Liver (tissue), 8 donors: ENCODE measurements at regions not wholly inside any gene's neighbourhood (a gene's known extent, or its start where the extent isn't known, plus 50 kb on each side); places are given as distances from the start of the nearest gene placed in this dataset.

Experiments
- DNase-seq: peaks from one replicate; pipeline ENCODE4 v3.0.0-alpha.2; 2017; ENCODE audit warnings: low spot score
- H3K27ac ChIP-seq, 2 donors: one replicate each; pipeline ENCODE4 v1.7.0; 2013; ENCODE audit warnings: inconsistent platforms in 2 of 2, low read length in 2 of 2, control low read depth in 1 of 2, low read depth in 1 of 2, mild to moderate bottlenecking in 1 of 2
- H3K27me3 ChIP-seq, 4 donors: one replicate each; pipeline versions ENCODE4 v1.6.1 to v1.7.0; 2013; ENCODE audit warnings: low read length in 3 of 4, inconsistent platforms in 1 of 4, mild to moderate bottlenecking in 1 of 4, moderate library complexity in 1 of 4; ENCODE audit not compliant: control insufficient read depth in 4 of 4, insufficient read depth in 4 of 4
- H3K36me3 ChIP-seq, 4 donors: one replicate each; pipeline versions ENCODE4 v1.6.1 to v1.7.0; 2013; ENCODE audit warnings: low read length in 3 of 4, mild to moderate bottlenecking in 3 of 4, low read depth in 1 of 4, moderate library complexity in 1 of 4; ENCODE audit not compliant: control insufficient read depth in 4 of 4, insufficient read depth in 3 of 4
- H3K4me1 ChIP-seq, 4 donors: one replicate each; pipeline versions ENCODE4 v1.6.1 to v1.7.0; 2013; ENCODE audit warnings: low read length in 3 of 4, mild to moderate bottlenecking in 3 of 4, moderate library complexity in 1 of 4; ENCODE audit not compliant: control insufficient read depth in 4 of 4, insufficient read depth in 4 of 4
- H3K4me3 ChIP-seq, 3 donors: one replicate each; pipeline versions ENCODE4 v1.6.1 to v1.7.0; 2013; ENCODE audit warnings: low read length in 3 of 3, control low read depth in 1 of 3, low read depth in 1 of 3, mild to moderate bottlenecking in 1 of 3
- H3K9ac ChIP-seq, 2 donors: one replicate each; pipeline ENCODE4 v1.7.0; 2013; ENCODE audit warnings: low read length in 2 of 2, mild to moderate bottlenecking in 2 of 2, moderate library complexity in 2 of 2, control low read depth in 1 of 2, low read depth in 1 of 2
- H3K9me3 ChIP-seq, 4 donors: one replicate each; pipeline versions ENCODE4 v1.6.1 to v1.7.0; 2013; ENCODE audit warnings: low read length in 3 of 4; ENCODE audit not compliant: control insufficient read depth in 4 of 4
- ATF3 ChIP-seq: IDR thresholded peaks from 2 replicates; pipeline ENCODE4 v1.6.1; 2016; ENCODE audit warnings: antibody characterized with exemption
- CTCF ChIP-seq: fragments of 150-350 bp; IDR thresholded peaks from 2 replicates; pipeline ENCODE4 v1.5.1; 2017; ENCODE audit warnings: improper control_type of control experiment, low read depth, low read length; ENCODE audit not compliant: missing input control
- EGR1 ChIP-seq, 2 donors: IDR thresholded peaks; 2 replicates each; pipeline ENCODE4 v1.6.1; 2016 to 2018; ENCODE audit warnings: antibody characterized with exemption in 2 of 2, low read depth in 2 of 2
- FOXA1 ChIP-seq: IDR thresholded peaks from 2 replicates; pipeline ENCODE4 v1.6.1; 2016; ENCODE audit warnings: antibody characterized with exemption
- FOXA2 ChIP-seq: IDR thresholded peaks from 2 replicates; pipeline ENCODE4 v1.6.1; 2016; ENCODE audit warnings: antibody characterized with exemption
- GABPA ChIP-seq, 2 donors: IDR thresholded peaks in 1 of 2; conservative IDR thresholded peaks in 1 of 2; 2 replicates each; pipeline ENCODE4 v1.6.1; 2016; ENCODE audit warnings: antibody characterized with exemption in 2 of 2, mild to moderate bottlenecking in 1 of 2, moderate library complexity in 1 of 2
- HNF4A ChIP-seq, 2 donors: conservative IDR thresholded peaks; 2 replicates each; pipeline ENCODE4 v1.6.1; 2016; ENCODE audit warnings: antibody characterized with exemption in 2 of 2, mild to moderate bottlenecking in 2 of 2
- HNF4G ChIP-seq: IDR thresholded peaks from 2 replicates; pipeline ENCODE4 v1.6.1; 2016; ENCODE audit warnings: antibody characterized with exemption
- JUND ChIP-seq, 2 donors: IDR thresholded peaks; 2 replicates each; pipeline ENCODE4 v1.6.1; 2016; ENCODE audit warnings: antibody characterized with exemption in 2 of 2
- MAX ChIP-seq: IDR thresholded peaks from 2 replicates; pipeline ENCODE4 v1.6.1; 2016; ENCODE audit warnings: antibody characterized with exemption
- NR2F2 ChIP-seq: IDR thresholded peaks from 2 replicates; pipeline ENCODE4 v1.6.1; 2016; ENCODE audit warnings: antibody characterized with exemption
- RAD21 ChIP-seq, 2 donors: IDR thresholded peaks; 2 replicates each; pipeline ENCODE4 v1.6.1; 2016; ENCODE audit warnings: antibody characterized with exemption in 2 of 2, mild to moderate bottlenecking in 2 of 2
- REST ChIP-seq: IDR thresholded peaks from 2 replicates; pipeline ENCODE4 v1.6.1; 2016; ENCODE audit warnings: antibody characterized with exemption, mild to moderate bottlenecking
- RXRA ChIP-seq, 2 donors: IDR thresholded peaks; 2 replicates each; pipeline ENCODE4 v1.6.1; 2017 to 2018; ENCODE audit warnings: antibody characterized with exemption in 2 of 2, mild to moderate bottlenecking in 1 of 2
- SP1 ChIP-seq: IDR thresholded peaks from 2 replicates; pipeline ENCODE4 v1.6.1; 2018; ENCODE audit warnings: antibody characterized with exemption, mild to moderate bottlenecking
- TAF1 ChIP-seq: conservative IDR thresholded peaks from 2 replicates; pipeline ENCODE4 v1.6.1; 2016; ENCODE audit warnings: antibody characterized with exemption, mild to moderate bottlenecking
- YY1 ChIP-seq: IDR thresholded peaks from 2 replicates; pipeline ENCODE4 v1.6.1; 2016; ENCODE audit warnings: antibody characterized with exemption, mild to moderate bottlenecking
- ZBTB33 ChIP-seq: IDR thresholded peaks from 2 replicates; pipeline ENCODE4 v1.6.1; 2016; ENCODE audit warnings: antibody characterized with exemption
- WGBS: extraction: QIAGEN DNeasy Blood & Tissue Kit; methylation state at CpG from one replicate; pipeline ENCODE4 v1.1.7; 2013; 5-methylcytosine and 5-hydroxymethylcytosine counted together
- donor health status: healthy.
- donor health status: healthy.
- donor health status: healthy.
- donor health status: healthy.
- donor health status: healthy.

- no peak overlapping the region for H3K27ac ChIP-seq
- whole genome bisulfite sequencing: 88% methylated on average over 1 of the region's 1 CpG
- H3K36me3 ChIP-seq: no peaks in the 10 kb centered on the region
- no peaks in the 10 kb centered on the region for H3K27me3 ChIP-seq
- no peak for DNase-seq
- H3K9ac ChIP-seq: no peak overlapping the region
- TF ChIP-seq RAD21 (IDR thresholded peaks at IDR 0.05): no peak
- TF ChIP-seq REST: no peak
- TF ChIP-seq EGR1 (IDR thresholded peaks at IDR 0.05; ENCODE audit: low read depth in 2 of 2): no peak
- no peak for TF ChIP-seq ZBTB33
- no peak for TF ChIP-seq FOXA1
- TF ChIP-seq GABPA (IDR thresholded peaks at IDR 0.05 in 1 of 2, conservative IDR thresholded peaks at IDR 0.05 in 1 of 2): no peak
- no peak for TF ChIP-seq JUND (IDR thresholded peaks at IDR 0.05)
- no peak for TF ChIP-seq MAX
- no peaks in the 10 kb centered on the region for H3K9me3 ChIP-seq
- no peaks in the 10 kb centered on the region for H3K4me1 ChIP-seq
- no peak overlapping the region for H3K4me3 ChIP-seq
Measured at GRCh38 chr9:7297521-7297920, 502.1 kb downstream of the DMAC1 start.

GRCh38 chr9:7293091-7293490, 506.5 kb downstream of the DMAC1 start:
- Histone ChIP-seq H3K4me3 (no peak overlapping the region), H3K9ac (no peak overlapping the region), H3K27me3 (no peaks in the 10 kb centered on the region), H3K36me3 (no peaks in the 10 kb centered on the region), H3K4me1 (no peaks in the 10 kb centered on the region), H3K9me3 (no peaks in the 10 kb centered on the region), H3K27ac (no peak overlapping the region)
- TF ChIP-seq NR2F2 (no peak), CTCF (no peak), FOXA2 (no peak), REST (no peak), SP1 (no peak), ATF3 (no peak), RAD21 (IDR thresholded peaks at IDR 0.05) (no peak), JUND (IDR thresholded peaks at IDR 0.05) (no peak), RXRA (IDR thresholded peaks at IDR 0.05) (no peak), GABPA (IDR thresholded peaks at IDR 0.05 in 1 of 2, conservative IDR thresholded peaks at IDR 0.05 in 1 of 2) (no peak), FOXA1 (no peak), TAF1 (no peak), MAX (no peak), HNF4G (no peak), YY1 (no peak), ZBTB33 (no peak), EGR1 (IDR thresholded peaks at IDR 0.05; ENCODE audit: low read depth in 2 of 2) (no peak), HNF4A (conservative IDR thresholded peaks at IDR 0.05) (no peak)
- WGBS: 83% methylated on average over 1 of the region's 1 CpG
- DNase-seq: no peak
